ENCODE measurements at regions not wholly inside any gene's neighbourhood (a gene's known extent, or its start where the extent isn't known, plus 50 kb on each side); places are given as distances from the start of the nearest gene placed in this dataset.

DNA sequence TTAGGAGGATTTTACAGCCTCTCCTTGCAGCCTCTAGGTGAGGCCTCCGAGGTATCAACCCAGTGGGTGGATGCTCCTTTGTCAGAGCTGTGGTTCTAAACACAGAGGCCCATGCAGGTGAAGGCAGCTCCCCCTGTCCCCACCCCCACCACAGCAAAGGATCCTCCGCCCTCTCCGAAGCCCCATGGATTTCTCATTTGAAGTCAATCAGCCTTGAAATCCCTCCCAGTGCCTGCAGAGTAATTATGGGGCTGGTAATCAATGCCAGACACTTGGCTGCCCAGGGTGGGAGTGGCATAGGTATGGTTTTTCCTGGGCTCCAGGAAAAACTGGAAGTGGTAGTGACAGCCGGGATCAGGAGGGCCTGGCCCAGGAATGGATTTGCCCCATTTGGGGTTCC is 119.5 kb upstream of the CSF3R start (continued):
- TF ChIP-seq, protein P1, sequence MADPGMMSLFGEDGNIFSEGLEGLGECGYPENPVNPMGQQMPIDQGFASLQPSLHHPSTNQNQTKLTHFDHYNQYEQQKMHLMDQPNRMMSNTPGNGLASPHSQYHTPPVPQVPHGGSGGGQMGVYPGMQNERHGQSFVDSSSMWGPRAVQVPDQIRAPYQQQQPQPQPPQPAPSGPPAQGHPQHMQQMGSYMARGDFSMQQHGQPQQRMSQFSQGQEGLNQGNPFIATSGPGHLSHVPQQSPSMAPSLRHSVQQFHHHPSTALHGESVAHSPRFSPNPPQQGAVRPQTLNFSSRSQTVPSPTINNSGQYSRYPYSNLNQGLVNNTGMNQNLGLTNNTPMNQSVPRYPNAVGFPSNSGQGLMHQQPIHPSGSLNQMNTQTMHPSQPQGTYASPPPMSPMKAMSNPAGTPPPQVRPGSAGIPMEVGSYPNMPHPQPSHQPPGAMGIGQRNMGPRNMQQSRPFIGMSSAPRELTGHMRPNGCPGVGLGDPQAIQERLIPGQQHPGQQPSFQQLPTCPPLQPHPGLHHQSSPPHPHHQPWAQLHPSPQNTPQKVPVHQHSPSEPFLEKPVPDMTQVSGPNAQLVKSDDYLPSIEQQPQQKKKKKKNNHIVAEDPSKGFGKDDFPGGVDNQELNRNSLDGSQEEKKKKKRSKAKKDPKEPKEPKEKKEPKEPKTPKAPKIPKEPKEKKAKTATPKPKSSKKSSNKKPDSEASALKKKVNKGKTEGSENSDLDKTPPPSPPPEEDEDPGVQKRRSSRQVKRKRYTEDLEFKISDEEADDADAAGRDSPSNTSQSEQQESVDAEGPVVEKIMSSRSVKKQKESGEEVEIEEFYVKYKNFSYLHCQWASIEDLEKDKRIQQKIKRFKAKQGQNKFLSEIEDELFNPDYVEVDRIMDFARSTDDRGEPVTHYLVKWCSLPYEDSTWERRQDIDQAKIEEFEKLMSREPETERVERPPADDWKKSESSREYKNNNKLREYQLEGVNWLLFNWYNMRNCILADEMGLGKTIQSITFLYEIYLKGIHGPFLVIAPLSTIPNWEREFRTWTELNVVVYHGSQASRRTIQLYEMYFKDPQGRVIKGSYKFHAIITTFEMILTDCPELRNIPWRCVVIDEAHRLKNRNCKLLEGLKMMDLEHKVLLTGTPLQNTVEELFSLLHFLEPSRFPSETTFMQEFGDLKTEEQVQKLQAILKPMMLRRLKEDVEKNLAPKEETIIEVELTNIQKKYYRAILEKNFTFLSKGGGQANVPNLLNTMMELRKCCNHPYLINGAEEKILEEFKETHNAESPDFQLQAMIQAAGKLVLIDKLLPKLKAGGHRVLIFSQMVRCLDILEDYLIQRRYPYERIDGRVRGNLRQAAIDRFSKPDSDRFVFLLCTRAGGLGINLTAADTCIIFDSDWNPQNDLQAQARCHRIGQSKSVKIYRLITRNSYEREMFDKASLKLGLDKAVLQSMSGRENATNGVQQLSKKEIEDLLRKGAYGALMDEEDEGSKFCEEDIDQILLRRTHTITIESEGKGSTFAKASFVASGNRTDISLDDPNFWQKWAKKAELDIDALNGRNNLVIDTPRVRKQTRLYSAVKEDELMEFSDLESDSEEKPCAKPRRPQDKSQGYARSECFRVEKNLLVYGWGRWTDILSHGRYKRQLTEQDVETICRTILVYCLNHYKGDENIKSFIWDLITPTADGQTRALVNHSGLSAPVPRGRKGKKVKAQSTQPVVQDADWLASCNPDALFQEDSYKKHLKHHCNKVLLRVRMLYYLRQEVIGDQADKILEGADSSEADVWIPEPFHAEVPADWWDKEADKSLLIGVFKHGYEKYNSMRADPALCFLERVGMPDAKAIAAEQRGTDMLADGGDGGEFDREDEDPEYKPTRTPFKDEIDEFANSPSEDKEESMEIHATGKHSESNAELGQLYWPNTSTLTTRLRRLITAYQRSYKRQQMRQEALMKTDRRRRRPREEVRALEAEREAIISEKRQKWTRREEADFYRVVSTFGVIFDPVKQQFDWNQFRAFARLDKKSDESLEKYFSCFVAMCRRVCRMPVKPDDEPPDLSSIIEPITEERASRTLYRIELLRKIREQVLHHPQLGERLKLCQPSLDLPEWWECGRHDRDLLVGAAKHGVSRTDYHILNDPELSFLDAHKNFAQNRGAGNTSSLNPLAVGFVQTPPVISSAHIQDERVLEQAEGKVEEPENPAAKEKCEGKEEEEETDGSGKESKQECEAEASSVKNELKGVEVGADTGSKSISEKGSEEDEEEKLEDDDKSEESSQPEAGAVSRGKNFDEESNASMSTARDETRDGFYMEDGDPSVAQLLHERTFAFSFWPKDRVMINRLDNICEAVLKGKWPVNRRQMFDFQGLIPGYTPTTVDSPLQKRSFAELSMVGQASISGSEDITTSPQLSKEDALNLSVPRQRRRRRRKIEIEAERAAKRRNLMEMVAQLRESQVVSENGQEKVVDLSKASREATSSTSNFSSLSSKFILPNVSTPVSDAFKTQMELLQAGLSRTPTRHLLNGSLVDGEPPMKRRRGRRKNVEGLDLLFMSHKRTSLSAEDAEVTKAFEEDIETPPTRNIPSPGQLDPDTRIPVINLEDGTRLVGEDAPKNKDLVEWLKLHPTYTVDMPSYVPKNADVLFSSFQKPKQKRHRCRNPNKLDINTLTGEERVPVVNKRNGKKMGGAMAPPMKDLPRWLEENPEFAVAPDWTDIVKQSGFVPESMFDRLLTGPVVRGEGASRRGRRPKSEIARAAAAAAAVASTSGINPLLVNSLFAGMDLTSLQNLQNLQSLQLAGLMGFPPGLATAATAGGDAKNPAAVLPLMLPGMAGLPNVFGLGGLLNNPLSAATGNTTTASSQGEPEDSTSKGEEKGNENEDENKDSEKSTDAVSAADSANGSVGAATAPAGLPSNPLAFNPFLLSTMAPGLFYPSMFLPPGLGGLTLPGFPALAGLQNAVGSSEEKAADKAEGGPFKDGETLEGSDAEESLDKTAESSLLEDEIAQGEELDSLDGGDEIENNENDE (IDR thresholded peaks at IDR 0.05; ENCODE audit: insufficient replicate concordance, low read length): no peak
- TF ChIP-seq FOSL1 (IDR thresholded peaks at IDR 0.05; ENCODE audit: insufficient read depth, low read depth, low read length): no peak
- no peak for TF ChIP-seq RNF2 (IDR thresholded peaks at IDR 0.05; ENCODE audit: borderline replicate concordance, low read depth, low read length, missing control alignments, poor library complexity, severe bottlenecking)
- TF ChIP-seq RAD21 (IDR thresholded peaks at IDR 0.05 in 1 of 2, conservative IDR thresholded peaks at IDR 0.05 in 1 of 2; ENCODE audit: low read depth in 2 of 2, low read length in 2 of 2): no peak
- TF ChIP-seq RFX5 (IDR thresholded peaks at IDR 0.05; ENCODE audit: borderline replicate concordance, low read depth, low read length): no peak

Data from H1 (cell line).